PC-3 (cell line): ENCODE measurements at regions not wholly inside any gene's neighbourhood (a gene's known extent, or its start where the extent isn't known, plus 50 kb on each side); places are given as distances from the start of the nearest gene placed in this dataset.

Source experiments
- ATAC-seq: fragments of 200-7000 bp; cut with Tn5 transposase; 2 replicates; pipeline ENCODE4 v1.9.1; 2020; ENCODE audit warnings: mild to moderate bottlenecking, moderate library complexity
- BruUV-seq: library from RNA; stranded (reverse); fragments of 400-500 nt; replicated peaks from 2 replicates; lab custom pipeline; 2021; lab: Mats Ljungman, UMichigan
- CTCF ChIA-PET: fragments of 300-600 bp; sonication (Branson Sonifier 250); formaldehyde crosslinking; loops from one replicate; lab custom pipeline; 2022; ENCODE audit warnings: antibody characterized with exemption; lab: Charles Lee
- POLR2A ChIA-PET: fragments of 300-600 bp; sonication (Branson Sonifier 250); formaldehyde crosslinking; loops from one replicate; lab custom pipeline; 2022; ENCODE audit warnings: antibody characterized with exemption; ENCODE audit not compliant: unreplicated experiment; lab: Charles Lee
- DNase-seq: peaks from one replicate; pipeline ENCODE4 v3.0.0-alpha.2; 2015
- H2AFZ ChIP-seq: fragments of 300-600 bp; sonication (generic); 2 replicates; pipeline ENCODE4 v1.6.0; 2016; ENCODE audit warnings: antibody characterized with exemption, low read length
- H3F3A ChIP-seq: fragments of 300-600 bp; sonication (generic); one replicate; pipeline ENCODE4 v1.6.0; 2017; ENCODE audit warnings: antibody characterized with exemption, low read length, control low read depth, mild to moderate bottlenecking; ENCODE audit not compliant: unreplicated experiment
- H3K27ac ChIP-seq: fragments of 300-600 bp; sonication (generic); 2 replicates; pipeline ENCODE4 v1.5.1; 2016; ENCODE audit warnings: mild to moderate bottlenecking, low read length
- H3K27me3 ChIP-seq: fragments of 300-600 bp; sonication (generic); 2 replicates; pipeline ENCODE4 v1.6.1; 2016; ENCODE audit warnings: low read length, mixed read lengths
- H3K36me3 ChIP-seq: fragments of 300-600 bp; sonication (generic); 2 replicates; pipeline ENCODE4 v1.6.1; 2016; ENCODE audit warnings: low read depth, mixed run types, low read length, mixed read lengths
- H3K4me1 ChIP-seq: fragments of 300-600 bp; sonication (generic); 2 replicates; pipeline ENCODE4 v1.5.1; 2016; ENCODE audit warnings: low read length; ENCODE audit not compliant: insufficient read depth
- H3K4me2 ChIP-seq: fragments of 300-600 bp; sonication (generic); 2 replicates; pipeline ENCODE4 v1.6.0; 2016; ENCODE audit warnings: low read length
- H3K4me3 ChIP-seq: fragments of 300-600 bp; sonication (generic); 2 replicates; pipeline ENCODE4 v1.5.1; 2016; ENCODE audit warnings: mild to moderate bottlenecking, low read length, mixed read lengths
- H3K79me2 ChIP-seq: fragments of 300-600 bp; sonication (generic); 2 replicates; pipeline ENCODE4 v1.6.1; 2017; ENCODE audit warnings: low read length, mixed read lengths
- H3K9ac ChIP-seq: fragments of 300-600 bp; sonication (generic); 2 replicates; pipeline ENCODE4 v1.6.0; 2016; ENCODE audit warnings: mild to moderate bottlenecking, low read length
- H3K9me2 ChIP-seq: fragments of 300-600 bp; sonication (generic); replicated peaks from 2 replicates; pipeline ENCODE4 v1.6.1; 2016; ENCODE audit warnings: mixed run types, low read length, mixed read lengths
- H3K9me3 ChIP-seq: fragments of 300-600 bp; sonication (generic); 2 replicates; pipeline ENCODE4 v1.6.1; 2016; ENCODE audit warnings: low read length, mixed read lengths
- H4K20me1 ChIP-seq: fragments of 300-600 bp; sonication (generic); 2 replicates; pipeline ENCODE4 v1.6.1; 2016; ENCODE audit warnings: low read length, mixed read lengths
- CTCF ChIP-seq: fragments of 300-600 bp; sonication (generic); conservative IDR thresholded peaks from 2 replicates; pipeline ENCODE4 v1.5.1; 2017; ENCODE audit warnings: antibody characterized with exemption, low read depth, mild to moderate bottlenecking, low read length
- EZH2 ChIP-seq: fragments of 300-600 bp; sonication (generic); IDR thresholded peaks from one replicate; pipeline ENCODE4 v1.6.1; 2017; ENCODE audit warnings: antibody characterized with exemption, mild to moderate bottlenecking, low read length; ENCODE audit not compliant: unreplicated experiment
- EZH2phosphoT487 ChIP-seq: fragments of 300-600 bp; sonication (generic); IDR thresholded peaks from 2 replicates; pipeline ENCODE4 v1.6.1; 2018; ENCODE audit warnings: mild to moderate bottlenecking, antibody characterized with exemption, low read length, borderline replicate concordance
- intact Hi-C: fragments of 100-400 bp; cut with micrococcal nuclease; formaldehyde crosslinking; loops from 2 replicates; pipeline ENCODE4 v1.9.0; 2023

- DNase-seq: no peak
- intact Hi-C loops: no loop called here
- Histone ChIP-seq H3K36me3 (no peaks in the 10 kb centered on the region), H3K4me1 (peaks cover 7% of the 10 kb centered on the region; the same call in 1 of the 2 replicates), H3K27me3 (no peaks in the 10 kb centered on the region), H3K4me3 (no peak overlapping the region), H3K27ac (no peak overlapping the region), H3F3A (no peaks in the 10 kb centered on the region), H2AFZ (no peak overlapping the region), H3K4me2 (no peak overlapping the region), H3K9me2 (no peaks in the 10 kb centered on the region), H3K9me3 (no peaks in the 10 kb centered on the region), H4K20me1 (no peaks in the 10 kb centered on the region), H3K9ac (no peak overlapping the region), H3K79me2 (no peaks in the 10 kb centered on the region)
- TF ChIP-seq EZH2 (no peak), CTCF (no peak), EZH2phosphoT487 (no peak)
- BruUV-seq: no TSS peak
- no peak for ATAC-seq
- ChIA-PET POLR2A (no interaction called here), CTCF (no interaction called here)
Measured at GRCh38 chr5:110255194-110255593, 471.3 kb downstream of the TMEM232 start.

GRCh38 chr5:110256298-110256697 is 470.2 kb downstream of the TMEM232 start:
- Histone ChIP-seq H3K9ac (no peak overlapping the region), H3K79me2 (no peaks in the 10 kb centered on the region), H3K4me1 (peaks cover 7% of the 10 kb centered on the region; the same call in 1 of the 2 replicates), H4K20me1 (no peaks in the 10 kb centered on the region), H3K9me2 (no peaks in the 10 kb centered on the region), H3K4me2 (no peak overlapping the region), H3K36me3 (no peaks in the 10 kb centered on the region), H3K27ac (no peak overlapping the region), H3K27me3 (no peaks in the 10 kb centered on the region), H2AFZ (no peak overlapping the region), H3K9me3 (no peaks in the 10 kb centered on the region), H3K4me3 (no peak overlapping the region), H3F3A (no peaks in the 10 kb centered on the region)
- DNase-seq (no peak), ATAC-seq (no peak)
- ChIA-PET CTCF (no interaction called here), POLR2A (no interaction called here)
- BruUV-seq: no TSS peak
- intact Hi-C loops: no loop called here
- no peak for TF ChIP-seq EZH2
- TF ChIP-seq CTCF: no peak

- intact Hi-C loops: no loop called here
- peaks cover 7% of the 10 kb centered on the region; the same call in 1 of the 2 replicates for H3K4me1 ChIP-seq
- CTCF ChIA-PET: no interaction called here
Measured at GRCh38 chr5:110257971-110258370, 468.5 kb downstream of the TMEM232 start.

More at GRCh38 chr5:110257971-110258370, 468.5 kb downstream of the TMEM232 start:
- no TSS peak for BruUV-seq
- no peaks in the 10 kb centered on the region for H3K79me2 ChIP-seq
- H3K9me3 ChIP-seq: no peaks in the 10 kb centered on the region
- H3K27ac ChIP-seq: no peak overlapping the region
- no peak for TF ChIP-seq CTCF
- TF ChIP-seq EZH2phosphoT487: no peak
- TF ChIP-seq EZH2: no peak
- DNase-seq (no peak), ATAC-seq (no peak)
- H3K4me2 ChIP-seq: no peak overlapping the region
- no peaks in the 10 kb centered on the region for H3K9me2 ChIP-seq
- H2AFZ ChIP-seq: no peak overlapping the region
- no peaks in the 10 kb centered on the region for H3F3A ChIP-seq
- no peaks in the 10 kb centered on the region for H4K20me1 ChIP-seq
- no peaks in the 10 kb centered on the region for H3K36me3 ChIP-seq
- H3K27me3 ChIP-seq: no peaks in the 10 kb centered on the region
- H3K9ac ChIP-seq: no peak overlapping the region
- POLR2A ChIA-PET: no interaction called here
- H3K4me3 ChIP-seq: no peak overlapping the region
